Mesendoderm (in vitro differentiated cells): ENCODE measurements at regions not wholly inside any gene's neighbourhood (a gene's known extent, or its start where the extent isn't known, plus 50 kb on each side); places are given as distances from the start of the nearest gene placed in this dataset.

ENCODE experiments used
- DNase-seq: peaks from one replicate; pipeline ENCODE4 v3.0.0; 2013
- H2AK5ac ChIP-seq: 2 replicates; pipeline ENCODE4 v1.6.1; 2013; ENCODE audit warnings: low read length, inconsistent platforms
- H2BK120ac ChIP-seq: 2 replicates; pipeline ENCODE4 v1.6.1; 2013; ENCODE audit warnings: low read depth, mild to moderate bottlenecking, low read length, moderate library complexity, mixed read lengths
- H2BK15ac ChIP-seq: replicated peaks from 2 replicates; pipeline ENCODE4 v1.6.1; 2013; ENCODE audit warnings: low read depth, mild to moderate bottlenecking, moderate library complexity
- H2BK5ac ChIP-seq: 2 replicates; pipeline ENCODE4 v1.6.1; 2013; ENCODE audit warnings: low read length, inconsistent platforms
- H3K18ac ChIP-seq: 2 replicates; pipeline ENCODE4 v1.6.1; 2013; ENCODE audit warnings: mild to moderate bottlenecking, low read length, mixed read lengths
- H3K23ac ChIP-seq: one replicate; pipeline ENCODE4 v1.6.1; 2013; ENCODE audit warnings: low read length
- H3K27ac ChIP-seq: 2 replicates; pipeline ENCODE4 v1.5.1; 2013; ENCODE audit warnings: low read depth, mild to moderate bottlenecking, inconsistent platforms, low read length, moderate library complexity
- H3K27me3 ChIP-seq: 2 replicates; pipeline ENCODE4 v1.6.1; 2013; ENCODE audit warnings: low read length, control low read depth, mild to moderate bottlenecking, inconsistent platforms; ENCODE audit not compliant: insufficient read depth, poor library complexity
- H3K36me3 ChIP-seq: 2 replicates; pipeline ENCODE4 v1.6.1; 2013; ENCODE audit warnings: low read length, inconsistent platforms; ENCODE audit not compliant: control insufficient read depth, insufficient read depth
- H3K4ac ChIP-seq: one replicate; pipeline ENCODE4 v1.6.1; 2013; ENCODE audit warnings: low read depth, mild to moderate bottlenecking, low read length, moderate library complexity
- H3K4me1 ChIP-seq: 2 replicates; pipeline ENCODE4 v1.6.1; 2013; ENCODE audit warnings: low read depth, low read length, inconsistent platforms; ENCODE audit not compliant: control insufficient read depth
- H3K4me2 ChIP-seq: 2 replicates; pipeline ENCODE4 v1.6.1; 2013; ENCODE audit warnings: low read length
- H3K4me3 ChIP-seq: 2 replicates; pipeline ENCODE4 v1.5.1; 2013; ENCODE audit warnings: mild to moderate bottlenecking, low read length
- H3K56ac ChIP-seq: one replicate; pipeline ENCODE4 v1.6.1; 2013; ENCODE audit warnings: low read length
- H3K79me1 ChIP-seq: 2 replicates; pipeline ENCODE4 v1.6.1; 2013; ENCODE audit warnings: low read length, inconsistent platforms
- H3K79me2 ChIP-seq: 2 replicates; pipeline ENCODE4 v1.6.1; 2013; ENCODE audit warnings: mild to moderate bottlenecking, low read length; ENCODE audit not compliant: control insufficient read depth, insufficient read depth
- H3K9ac ChIP-seq: 2 replicates; pipeline ENCODE4 v1.6.1; 2013; ENCODE audit warnings: low read length, inconsistent platforms
- H4K5ac ChIP-seq: one replicate; pipeline ENCODE4 v1.6.1; 2013; ENCODE audit warnings: low read length
- H4K8ac ChIP-seq: one replicate; pipeline ENCODE4 v1.6.1; 2013; ENCODE audit warnings: low read depth, mild to moderate bottlenecking, control low read depth, low read length, moderate library complexity
- WGBS: extraction: QIAGEN DNeasy Blood & Tissue Kit; methylation state at CpG from one replicate; pipeline ENCODE4 v1.1.7; 2013; ENCODE audit warnings: low lambda C conversion rate, missing lambda C conversion rate; ENCODE audit not compliant: insufficient coverage; ENCODE audit errors: extremely low coverage; 5-methylcytosine and 5-hydroxymethylcytosine counted together

DNA sequence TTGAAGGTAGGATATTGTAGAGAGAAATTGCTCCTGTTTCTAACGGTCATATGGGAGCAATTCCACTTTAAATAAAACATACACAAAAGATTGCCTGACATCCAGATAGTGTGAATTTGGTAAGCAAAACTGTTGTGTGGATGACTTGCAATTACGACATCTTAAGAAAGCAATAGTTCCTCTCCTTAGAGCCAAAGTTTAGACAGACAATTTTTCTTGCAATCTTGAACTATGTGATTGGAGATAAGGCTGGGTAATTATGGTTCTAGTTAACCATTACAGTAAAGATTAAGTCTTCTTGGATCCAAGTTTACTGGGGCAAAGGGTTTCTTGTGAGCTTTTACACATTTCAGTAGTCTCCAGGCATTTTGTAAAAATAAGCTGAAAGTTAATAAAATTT, 1080.6 kb upstream of the CDH6 start:
- Histone ChIP-seq H4K5ac (no peak overlapping the region), H3K56ac (no peak overlapping the region), H2BK120ac (no peak overlapping the region), H2BK15ac (no peak overlapping the region), H3K79me2 (no peaks in the 10 kb centered on the region), H3K4me1 (no peaks in the 10 kb centered on the region), H3K23ac (no peak overlapping the region), H3K4ac (no peak overlapping the region), H2BK5ac (no peak overlapping the region), H4K8ac (no peak overlapping the region), H3K18ac (no peak overlapping the region), H3K36me3 (no peaks in the 10 kb centered on the region), H3K4me2 (no peak overlapping the region), H2AK5ac (no peak overlapping the region), H3K4me3 (no peak overlapping the region), H3K27ac (no peak overlapping the region), H3K27me3 (no peaks in the 10 kb centered on the region), H3K9ac (no peak overlapping the region), H3K79me1 (no peaks in the 10 kb centered on the region)
- no CpG with 5 or more reads among the region's 2 CpGs for WGBS
- DNase-seq: no peak

DNA sequence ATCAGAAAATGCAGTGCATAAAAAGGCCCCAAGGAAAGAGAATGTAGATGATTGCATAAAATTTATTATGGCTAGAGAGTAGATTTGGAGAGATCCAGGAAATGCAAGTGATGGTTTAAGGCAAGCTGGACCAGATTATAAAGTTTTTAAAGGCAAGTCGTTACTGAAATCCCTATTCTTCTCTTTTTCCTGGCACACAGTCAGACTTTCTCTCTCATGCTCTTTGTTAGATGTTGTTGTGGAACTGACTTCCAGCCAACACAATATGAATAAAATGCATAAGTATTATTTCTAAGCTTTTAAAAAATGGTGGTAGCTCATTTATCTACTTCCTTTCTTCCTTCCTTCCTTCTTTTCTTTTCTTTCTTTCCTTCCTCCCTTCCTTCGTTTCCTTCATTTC, 1085.4 kb upstream of the CDH6 start:
- no peak overlapping the region for H3K18ac ChIP-seq
- no peak overlapping the region for H2BK5ac ChIP-seq
- H3K4me3 ChIP-seq: no peak overlapping the region
- no peaks in the 10 kb centered on the region for H3K36me3 ChIP-seq
- H3K9ac ChIP-seq: no peak overlapping the region
- no peak overlapping the region for H2BK15ac ChIP-seq
- no peaks in the 10 kb centered on the region for H3K79me1 ChIP-seq
- no peaks in the 10 kb centered on the region for H3K79me2 ChIP-seq
- no peak overlapping the region for H4K8ac ChIP-seq
- DNase-seq: no peak
- H3K4me2 ChIP-seq: no peak overlapping the region
- H3K27ac ChIP-seq: no peak overlapping the region
- no peak overlapping the region for H2BK120ac ChIP-seq
- H3K4me1 ChIP-seq: no peaks in the 10 kb centered on the region
- no peak overlapping the region for H3K4ac ChIP-seq
- H3K23ac ChIP-seq: no peak overlapping the region
- no peak overlapping the region for H2AK5ac ChIP-seq
- WGBS: no CpG with 5 or more reads among the region's 2 CpGs
- H4K5ac ChIP-seq: no peak overlapping the region
- no peaks in the 10 kb centered on the region for H3K27me3 ChIP-seq
- H3K56ac ChIP-seq: no peak overlapping the region

DNA sequence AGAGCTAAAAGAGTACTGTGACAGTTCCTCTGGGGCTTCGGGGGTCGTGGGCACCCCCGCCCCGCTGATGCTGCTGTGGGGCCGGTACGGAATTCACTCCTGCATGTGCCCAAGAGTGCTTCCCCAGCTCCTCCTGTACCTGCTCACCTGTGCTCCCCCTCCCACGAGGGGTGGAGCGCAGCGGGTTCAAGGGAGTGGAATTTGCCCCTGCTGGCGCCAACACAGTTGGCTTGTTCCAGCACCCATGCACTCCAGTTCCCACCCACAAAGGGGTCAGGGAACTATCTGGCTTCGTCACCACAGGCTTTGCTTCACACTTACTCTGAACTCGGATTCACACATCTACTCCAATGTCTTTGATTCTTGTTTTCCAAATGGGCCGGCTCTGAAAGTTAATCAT, 1086.9 kb upstream of the CDH6 start:
- DNase-seq: no peak
- H3K18ac ChIP-seq: no peak overlapping the region
- H3K56ac ChIP-seq: no peak overlapping the region
- WGBS: no CpG with 5 or more reads among the region's 13 CpGs
- H3K79me2 ChIP-seq: no peaks in the 10 kb centered on the region
- H2AK5ac ChIP-seq: no peak overlapping the region
- H3K4me3 ChIP-seq: no peak overlapping the region
- H2BK15ac ChIP-seq: no peak overlapping the region
- H4K5ac ChIP-seq: no peak overlapping the region
- H3K36me3 ChIP-seq: no peaks in the 10 kb centered on the region
- H2BK5ac ChIP-seq: no peak overlapping the region
- no peaks in the 10 kb centered on the region for H3K27me3 ChIP-seq
- no peak overlapping the region for H3K23ac ChIP-seq
- H2BK120ac ChIP-seq: no peak overlapping the region
- no peak overlapping the region for H3K4ac ChIP-seq
- H3K27ac ChIP-seq: no peak overlapping the region
- H3K9ac ChIP-seq: no peak overlapping the region
- H3K4me1 ChIP-seq: no peaks in the 10 kb centered on the region
- H3K79me1 ChIP-seq: no peaks in the 10 kb centered on the region
- H4K8ac ChIP-seq: no peak overlapping the region
- H3K4me2 ChIP-seq: no peak overlapping the region

DNA sequence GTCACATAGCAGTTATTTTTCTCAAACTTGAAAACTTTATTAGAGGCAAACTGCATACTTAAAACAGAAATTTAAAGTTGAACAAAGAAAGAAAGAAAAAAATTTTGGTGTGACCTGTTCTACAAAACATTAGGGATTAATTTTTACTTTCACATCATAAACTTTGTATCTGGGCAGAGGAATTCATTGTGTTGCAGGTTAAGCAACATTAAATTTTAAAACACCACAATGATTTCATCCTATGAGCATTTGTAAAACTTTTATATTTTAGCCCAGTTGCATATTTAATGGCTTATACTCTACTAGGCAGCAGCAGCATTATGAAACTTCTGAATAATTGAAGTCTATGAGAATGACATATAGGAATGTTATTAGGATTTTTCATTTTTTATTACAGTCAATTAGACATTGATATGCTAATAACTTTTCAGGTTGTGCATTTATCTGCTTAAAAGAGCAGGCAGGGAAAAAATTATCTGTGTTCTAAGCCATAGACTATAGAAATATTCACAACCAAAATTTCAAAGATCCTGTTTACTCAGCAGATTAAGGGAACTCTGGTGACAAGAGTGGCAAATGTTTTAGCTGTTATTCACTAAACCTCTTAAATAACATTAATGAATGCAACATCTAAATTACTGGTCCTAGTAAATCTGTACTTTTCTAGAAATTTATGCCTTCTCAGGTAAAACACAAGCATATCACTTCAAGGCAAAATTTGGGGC, 1088.5 kb upstream of the CDH6 start:
- Histone ChIP-seq H3K4me3 (no peak overlapping the region), H3K4ac (no peak overlapping the region), H3K18ac (no peak overlapping the region), H3K36me3 (no peaks in the 10 kb centered on the region), H3K4me1 (no peaks in the 10 kb centered on the region), H3K27ac (no peak overlapping the region), H2BK15ac (no peak overlapping the region), H3K4me2 (no peak overlapping the region), H3K23ac (no peak overlapping the region), H4K8ac (no peak overlapping the region), H3K9ac (no peak overlapping the region), H3K79me1 (no peaks in the 10 kb centered on the region), H3K27me3 (no peaks in the 10 kb centered on the region), H2BK120ac (no peak overlapping the region), H2AK5ac (no peak overlapping the region), H2BK5ac (no peak overlapping the region), H4K5ac (no peak overlapping the region), H3K79me2 (no peaks in the 10 kb centered on the region), H3K56ac (no peak overlapping the region)
- DNase-seq: no peak

DNA sequence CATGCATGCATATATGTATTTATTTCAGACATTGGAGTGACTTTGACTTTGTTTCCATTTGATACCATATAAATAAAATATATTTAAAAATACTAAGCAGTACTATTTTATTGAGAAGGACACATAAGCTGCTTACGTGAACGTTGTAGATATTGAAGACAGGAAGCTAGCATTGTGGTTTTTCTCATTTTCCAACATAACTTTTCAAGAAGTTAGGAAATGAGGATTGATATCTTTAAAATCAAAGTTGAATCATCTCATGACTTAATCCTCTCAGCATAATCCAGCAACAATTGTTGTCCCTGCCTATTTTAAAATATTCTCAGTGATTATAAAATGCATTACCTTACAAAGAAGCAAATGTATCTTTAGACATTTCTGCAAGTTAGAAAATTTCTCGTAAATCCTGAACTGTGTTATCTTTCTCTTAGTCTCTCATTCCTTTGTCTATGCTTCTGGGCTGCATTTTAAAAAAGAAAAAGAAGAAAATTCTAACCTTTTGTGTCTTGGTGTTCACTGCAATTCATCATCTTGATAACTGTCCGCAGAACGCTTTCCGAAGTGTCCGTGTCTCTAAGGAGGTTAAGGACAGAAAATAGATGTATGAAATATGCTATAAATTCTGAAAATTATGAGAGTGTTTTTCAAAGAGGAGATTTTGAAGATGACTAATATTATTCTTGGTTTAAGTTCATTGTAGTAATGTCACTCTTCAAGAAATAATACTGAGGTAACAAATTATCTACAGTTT, 1089.9 kb upstream of the CDH6 start:
- H3K27me3 ChIP-seq: no peaks in the 10 kb centered on the region
- no peak overlapping the region for H4K5ac ChIP-seq
- H4K8ac ChIP-seq: no peak overlapping the region
- H2BK15ac ChIP-seq: no peak overlapping the region
- H3K4me2 ChIP-seq: no peak overlapping the region
- no peak overlapping the region for H3K56ac ChIP-seq
- no peaks in the 10 kb centered on the region for H3K79me2 ChIP-seq
- WGBS: no CpG with 5 or more reads among the region's 7 CpGs
- no peak overlapping the region for H3K27ac ChIP-seq
- no peak overlapping the region for H3K9ac ChIP-seq
- H3K4me1 ChIP-seq: no peaks in the 10 kb centered on the region
- no peak overlapping the region for H3K4ac ChIP-seq
- H3K4me3 ChIP-seq: no peak overlapping the region
- H3K23ac ChIP-seq: no peak overlapping the region
- H2AK5ac ChIP-seq: no peak overlapping the region
- H3K79me1 ChIP-seq: no peaks in the 10 kb centered on the region
- H2BK120ac ChIP-seq: no peak overlapping the region
- H2BK5ac ChIP-seq: no peak overlapping the region
- H3K18ac ChIP-seq: no peak overlapping the region
- no peak for DNase-seq
- no peaks in the 10 kb centered on the region for H3K36me3 ChIP-seq

DNA sequence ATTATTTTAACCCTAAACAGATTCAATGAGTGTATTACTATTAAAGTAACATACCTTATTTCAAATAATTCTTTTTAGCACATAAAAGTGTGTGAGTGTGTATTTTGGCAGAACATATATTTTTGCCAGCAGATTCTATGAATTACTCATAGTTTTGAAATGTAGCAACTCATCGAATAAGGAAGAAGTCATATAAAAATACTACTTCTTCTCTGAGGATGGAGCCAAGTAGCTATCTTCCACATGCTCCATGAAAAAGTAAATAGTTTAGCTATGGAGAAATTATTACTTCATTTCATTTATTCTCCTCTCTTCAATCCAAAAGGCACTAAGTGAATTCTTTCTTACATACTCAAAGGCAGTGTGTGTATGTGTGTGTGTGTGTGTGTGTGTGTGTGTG, 1090.4 kb upstream of the CDH6 start:
- H4K5ac ChIP-seq: no peak overlapping the region
- H4K8ac ChIP-seq: no peak overlapping the region
- no peak overlapping the region for H3K4me3 ChIP-seq
- no CpG with 5 or more reads among the region's 1 CpG for WGBS
- H2BK15ac ChIP-seq: no peak overlapping the region
- DNase-seq: no peak
- H3K23ac ChIP-seq: no peak overlapping the region
- H2BK120ac ChIP-seq: no peak overlapping the region
- H3K79me1 ChIP-seq: no peaks in the 10 kb centered on the region
- H3K18ac ChIP-seq: no peak overlapping the region
- no peak overlapping the region for H2BK5ac ChIP-seq
- H3K56ac ChIP-seq: no peak overlapping the region
- no peak overlapping the region for H2AK5ac ChIP-seq
- H3K27ac ChIP-seq: no peak overlapping the region
- H3K36me3 ChIP-seq: no peaks in the 10 kb centered on the region
- no peaks in the 10 kb centered on the region for H3K79me2 ChIP-seq
- no peaks in the 10 kb centered on the region for H3K27me3 ChIP-seq
- no peak overlapping the region for H3K9ac ChIP-seq
- H3K4me2 ChIP-seq: no peak overlapping the region
- no peaks in the 10 kb centered on the region for H3K4me1 ChIP-seq
- H3K4ac ChIP-seq: no peak overlapping the region
